ENCODE measurements at regions not wholly inside any gene's neighbourhood (a gene's known extent, or its start where the extent isn't known, plus 50 kb on each side); places are given as distances from the start of the nearest gene placed in this dataset.
"Not testable (repeated sequence)": the region's sequence is repeated elsewhere in the genome, so short reads cannot be mapped to it uniquely, and the experiment has no call there.

GRCh38 chr13:21261487-21262216, 85.2 kb downstream of the MRPL57 start:
- DNase-seq (ENCODE audit: low read depth), result not testable (repeated sequence)

GRCh38 chr13:21263909-21264308, 87.5 kb downstream of the MRPL57 start:
- not testable (repeated sequence) for DNase-seq (ENCODE audit: low read depth)

- DNase-seq (ENCODE audit: low read depth), result not testable (repeated sequence)
Observed at GRCh38 chr13:21268485-21268884, 92.0 kb downstream of the MRPL57 start.

DNA sequence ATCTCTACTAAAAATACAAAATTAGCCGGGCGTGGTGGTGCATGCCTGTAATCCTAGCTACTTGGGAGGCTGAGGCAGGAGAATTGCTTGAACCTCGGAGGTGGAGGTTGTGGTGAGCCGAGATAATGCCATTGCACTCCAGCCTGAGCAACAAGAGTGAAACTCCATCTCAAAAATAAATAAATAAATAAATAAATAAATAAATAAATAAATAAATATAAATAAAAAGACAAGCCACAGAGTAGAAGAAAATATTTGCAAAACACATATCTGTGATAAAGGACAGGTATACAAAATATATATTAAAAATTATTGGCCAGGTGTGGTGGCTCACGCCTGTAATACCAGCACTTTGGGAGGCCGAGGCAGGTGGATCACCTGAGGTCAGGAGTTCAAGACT, 96.0 kb downstream of the MRPL57 start:
- DNase-seq (ENCODE audit: low read depth), result not testable (repeated sequence)

- not testable (repeated sequence) for DNase-seq (ENCODE audit: low read depth)
Observed at GRCh38 chr13:21274457-21274856, 98.0 kb downstream of the MRPL57 start.

DNA sequence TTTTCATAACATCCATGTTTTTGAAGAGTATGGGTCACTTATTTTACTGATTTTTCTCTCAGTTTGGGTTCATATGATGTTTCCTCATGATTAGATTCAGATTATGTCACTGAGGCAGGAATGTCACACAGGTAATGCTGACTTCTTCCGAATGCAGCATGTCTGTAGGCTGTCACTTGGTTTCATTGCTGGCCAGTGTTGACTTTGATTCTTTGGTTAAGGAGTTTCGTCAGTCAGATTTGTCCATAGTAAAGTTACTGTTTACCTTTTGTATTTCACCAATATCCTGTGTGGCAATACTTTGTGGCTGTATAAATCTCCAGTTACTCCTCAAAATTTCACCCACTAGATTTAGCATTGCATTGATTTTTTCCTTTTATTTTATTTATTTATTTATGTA, 105.6 kb downstream of the MRPL57 start:
- DNase-seq (ENCODE audit: low read depth), result no peak

- no peak for DNase-seq (ENCODE audit: low read depth)
Observed at GRCh38 chr13:21287331-21287907, 111.0 kb downstream of the MRPL57 start.

DNA sequence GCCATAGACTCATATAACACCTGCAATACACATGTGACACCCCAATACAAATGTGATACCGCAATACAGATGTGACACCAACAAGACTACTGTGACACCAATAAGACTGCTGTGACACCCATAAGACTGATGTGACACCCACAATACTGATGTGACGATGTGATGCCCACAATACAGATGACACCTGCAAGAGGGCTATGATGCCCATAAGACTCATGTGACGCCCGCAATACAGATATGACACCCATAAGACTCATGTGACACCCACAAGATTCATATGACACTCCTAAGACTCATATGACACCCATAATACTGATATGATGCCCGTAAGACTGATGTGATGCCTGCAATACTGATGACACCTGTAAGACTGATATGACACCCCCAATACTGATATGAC, 113.0 kb downstream of the MRPL57 start:
- DNase-seq (ENCODE audit: low read depth), result no peak

DNA sequence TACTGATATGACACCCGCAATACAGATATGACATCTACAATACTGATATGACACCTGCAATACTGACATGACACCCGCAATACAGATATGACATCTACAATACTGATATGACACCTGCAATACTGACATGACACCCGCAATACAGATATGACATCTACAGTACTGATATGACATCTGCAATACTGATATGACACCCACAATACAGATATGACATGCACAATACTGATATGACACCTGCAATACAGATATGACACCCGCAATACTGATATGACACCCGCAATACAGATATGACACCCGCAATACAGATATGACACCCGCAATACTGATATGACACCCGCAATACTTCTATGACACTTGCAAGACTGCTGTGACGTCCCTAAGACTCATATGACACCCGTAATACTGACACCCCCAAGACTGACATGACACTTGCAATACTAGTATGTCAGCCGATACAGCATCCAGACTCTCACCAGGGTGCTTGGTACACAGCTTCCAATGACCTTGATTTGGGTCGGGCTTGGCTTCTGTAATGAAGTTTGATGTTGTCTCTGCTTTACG, 114.1 kb downstream of the MRPL57 start:
- not testable (repeated sequence) for DNase-seq (ENCODE audit: low read depth)

- DNase-seq (ENCODE audit: low read depth), result no peak
Observed at GRCh38 chr13:21291840-21292239, 115.4 kb downstream of the MRPL57 start.

- DNase-seq (ENCODE audit: low read depth), result not testable (repeated sequence)
Observed at GRCh38 chr13:21296991-21297390, 120.5 kb downstream of the MRPL57 start.

DNA sequence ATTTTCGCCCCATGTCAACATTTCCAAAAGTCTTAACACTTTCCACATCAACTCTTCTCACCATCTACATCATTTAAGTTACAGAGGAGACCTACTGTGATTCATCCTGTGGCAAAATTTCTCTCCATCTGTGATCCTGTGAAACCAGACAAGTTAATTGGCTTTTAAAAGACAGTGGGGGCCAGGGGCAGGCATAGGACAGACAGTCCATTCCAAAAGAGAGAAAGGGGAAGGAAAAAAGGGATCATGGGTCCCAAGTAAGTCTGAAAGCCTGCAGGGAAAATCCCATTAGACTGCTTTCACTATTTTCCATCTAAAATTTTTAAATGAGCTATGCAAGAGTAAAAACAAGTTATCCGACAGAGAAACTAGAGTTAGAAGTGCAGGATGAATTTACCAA, 121.0 kb downstream of the MRPL57 start:
- DNase-seq (ENCODE audit: low read depth), result no peak

DNA sequence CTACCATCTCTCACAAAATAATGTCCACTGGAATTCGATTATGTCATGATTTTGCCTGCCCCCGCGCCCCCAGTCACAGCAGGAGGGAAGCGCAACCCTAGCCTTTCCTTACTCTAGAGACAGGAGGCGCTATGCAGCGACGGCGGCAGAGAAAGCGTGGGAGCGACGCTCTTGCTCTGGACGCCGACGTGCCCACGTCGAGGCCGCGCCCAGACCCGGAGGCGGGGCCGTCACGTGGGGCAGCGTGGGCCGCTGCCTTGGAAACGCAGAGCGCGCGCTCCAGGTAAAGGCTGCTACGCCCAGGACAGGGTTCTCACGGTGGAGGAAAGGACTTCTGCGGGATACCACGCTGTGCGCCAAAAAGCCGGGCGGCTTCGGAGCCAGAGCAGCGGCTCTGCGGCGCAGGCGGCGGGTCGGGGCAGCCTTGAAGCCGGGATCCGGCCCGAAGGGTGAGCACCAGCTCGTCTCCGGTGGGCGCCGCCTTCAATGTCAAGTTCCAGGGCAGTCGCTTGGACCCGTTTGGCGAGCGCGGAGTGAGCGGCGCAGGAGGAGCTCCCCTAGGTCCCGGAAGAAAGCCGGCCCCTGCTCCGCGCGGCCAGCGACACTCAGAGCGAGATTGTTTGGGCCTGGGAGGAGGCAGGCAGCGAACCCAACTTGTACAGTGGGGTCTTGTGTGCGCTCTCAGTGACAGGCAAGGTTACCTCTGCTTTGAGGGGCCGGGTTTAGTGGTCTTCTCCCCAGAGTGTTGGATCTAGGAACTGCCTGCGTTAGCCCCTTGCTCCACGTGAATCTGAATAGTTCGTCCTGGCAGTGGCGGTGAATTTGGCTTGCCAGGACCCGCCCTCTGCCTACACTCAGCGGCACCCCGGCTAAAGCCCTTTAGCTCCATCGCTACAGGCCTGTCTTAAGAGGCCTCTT, 121.7 kb downstream of the MRPL57 start:
- DNase-seq (ENCODE audit: low read depth), result peak; percentile 74

GRCh38 chr13:21304256-21304655, 127.8 kb downstream of the MRPL57 start:
- DNase-seq (ENCODE audit: low read depth), result no peak

- DNase-seq (ENCODE audit: low read depth), result not testable (repeated sequence)
Observed at GRCh38 chr13:21306300-21307073, 130.0 kb downstream of the MRPL57 start.

DNA sequence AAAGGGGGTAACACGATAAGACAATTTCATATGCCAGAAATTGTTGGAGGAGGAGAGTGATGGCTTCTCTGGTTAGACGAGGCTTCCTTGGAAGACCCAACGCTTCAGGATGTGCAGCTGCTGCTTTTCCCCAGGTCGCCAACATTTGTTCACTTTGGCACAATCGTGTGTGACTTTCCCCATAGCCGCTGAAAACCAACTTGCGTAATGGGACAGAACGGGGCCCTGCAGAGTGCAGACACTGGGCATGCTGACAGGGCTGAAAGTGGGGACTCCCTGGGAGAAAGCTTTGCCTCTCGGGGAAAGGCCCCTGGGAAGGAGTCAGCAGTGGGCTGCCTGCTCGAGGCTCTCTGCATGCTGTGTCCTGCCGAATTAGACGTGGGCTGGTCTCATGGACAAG, 130.7 kb downstream of the MRPL57 start:
- DNase-seq (ENCODE audit: low read depth), result not testable (repeated sequence)

- no peak for DNase-seq (ENCODE audit: low read depth)
Observed at GRCh38 chr13:21308906-21309305, 132.4 kb downstream of the MRPL57 start.

- DNase-seq (ENCODE audit: low read depth), result no peak
Observed at GRCh38 chr13:21309542-21310172, 133.2 kb downstream of the MRPL57 start.

DNA sequence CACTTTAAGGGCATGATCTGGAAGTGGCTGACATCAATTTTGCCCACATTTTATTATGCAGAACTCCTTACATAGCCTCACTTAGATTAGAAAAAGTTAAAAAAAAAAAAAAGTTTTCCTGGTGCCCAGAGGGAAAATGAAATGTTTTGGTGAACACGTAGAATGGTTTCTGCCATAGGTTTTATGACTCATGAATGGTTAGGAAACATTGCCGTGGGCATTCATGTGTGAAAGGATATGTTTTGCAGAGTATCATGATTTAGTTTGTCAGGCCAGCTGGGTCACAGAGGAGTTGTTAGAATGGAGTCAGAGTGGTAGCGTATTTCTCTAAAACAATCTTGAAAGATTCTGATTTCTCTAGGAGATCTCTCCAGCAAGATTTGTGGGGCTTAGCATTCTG, 133.8 kb downstream of the MRPL57 start:
- no peak for DNase-seq (ENCODE audit: low read depth)

DNA sequence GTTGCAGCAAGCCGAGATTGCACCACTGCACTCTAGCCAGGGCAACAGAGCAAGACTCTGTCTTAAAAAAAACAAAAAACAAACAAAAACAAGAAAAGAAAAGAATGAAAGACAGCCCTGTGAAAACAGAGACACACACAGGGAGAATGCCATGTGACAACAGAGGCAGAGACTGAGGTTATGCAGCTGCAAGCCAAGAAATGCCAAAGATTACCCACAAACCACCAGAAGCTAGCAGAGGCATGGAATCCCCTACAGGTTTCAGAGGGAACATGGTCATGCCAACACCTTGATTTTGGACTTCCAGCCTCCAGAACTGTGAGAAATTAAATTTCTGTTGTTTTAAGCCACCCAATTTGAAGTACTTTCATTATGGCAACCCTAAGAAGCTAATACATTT, 138.5 kb downstream of the MRPL57 start:
- DNase-seq (ENCODE audit: low read depth), result not testable (repeated sequence)

GRCh38 chr13:21316376-21316775, 139.9 kb downstream of the MRPL57 start:
- DNase-seq (ENCODE audit: low read depth), result no peak

Measured in stimulated activated CD8-positive, alpha-beta memory T cell treated with anti-CD3 and anti-CD28 coated beads, Interleukin-15, amount 100 ng/mL, for 24 hours (primary cell).